RWPE2 (cell line): ENCODE measurements at regions not wholly inside any gene's neighbourhood (a gene's known extent, or its start where the extent isn't known, plus 50 kb on each side); places are given as distances from the start of the nearest gene placed in this dataset.

ENCODE experiments used
- ATAC-seq: fragments of 200-7000 bp; cut with Tn5 transposase; 3 replicates; pipeline ENCODE4 v1.9.1; 2021; ENCODE audit warnings: low read depth
- DNase-seq: peaks from one replicate; pipeline ENCODE4 v3.0.0-alpha.2; 2020; ENCODE audit warnings: low spot score
- H3K27ac ChIP-seq: fragments of 450-650 bp; 2 replicates; pipeline ENCODE4 v1.5.1; 2017; ENCODE audit warnings: mild to moderate bottlenecking; ENCODE audit not compliant: poor library complexity, severe bottlenecking
- H3K27me3 ChIP-seq: fragments of 250-450 bp; sonication (Bioruptor Pico); 2 replicates; pipeline ENCODE4 v1.5.1; 2021; ENCODE audit warnings: mild to moderate bottlenecking, moderate library complexity; ENCODE audit not compliant: insufficient read depth, poor library complexity, severe bottlenecking
- H3K36me3 ChIP-seq: fragments of 250-450 bp; sonication (Bioruptor Pico); 2 replicates; pipeline ENCODE4 v1.5.1; 2020; ENCODE audit warnings: low read depth, mild to moderate bottlenecking, moderate library complexity
- H3K4me1 ChIP-seq: fragments of 250-450 bp; sonication (Bioruptor Pico); 2 replicates; pipeline ENCODE4 v1.5.1; 2021; ENCODE audit warnings: mild to moderate bottlenecking, moderate library complexity; ENCODE audit not compliant: insufficient read depth, poor library complexity, severe bottlenecking
- H3K4me3 ChIP-seq: fragments of 250-450 bp; sonication (Bioruptor Pico); 2 replicates; pipeline ENCODE4 v1.5.1; 2021; ENCODE audit warnings: mild to moderate bottlenecking, moderate library complexity; ENCODE audit not compliant: severe bottlenecking
- H3K9me3 ChIP-seq: fragments of 250-450 bp; sonication (Bioruptor Pico); 2 replicates; pipeline ENCODE4 v1.5.1; 2021; ENCODE audit warnings: mild to moderate bottlenecking, moderate library complexity; ENCODE audit not compliant: severe bottlenecking
- CTCF ChIP-seq: fragments of 450-650 bp; IDR thresholded peaks from one replicate; pipeline ENCODE4 v1.5.1; 2017; ENCODE audit warnings: mild to moderate bottlenecking, moderate library complexity; ENCODE audit not compliant: poor library complexity, severe bottlenecking

GRCh38 chr16:79375351-79375750 lies 225.2 kb downstream of the MAF start:
- ATAC-seq (no peak), DNase-seq (no peak)
- TF ChIP-seq CTCF = no peak
- Histone ChIP-seq H3K9me3 (no peaks in the 10 kb centered on the region), H3K4me1 (peaks cover 14% of the 10 kb centered on the region), H3K27me3 (no peaks in the 10 kb centered on the region), H3K36me3 (no peaks in the 10 kb centered on the region), H3K4me3 (no peak overlapping the region), H3K27ac (no peak overlapping the region)

DNA sequence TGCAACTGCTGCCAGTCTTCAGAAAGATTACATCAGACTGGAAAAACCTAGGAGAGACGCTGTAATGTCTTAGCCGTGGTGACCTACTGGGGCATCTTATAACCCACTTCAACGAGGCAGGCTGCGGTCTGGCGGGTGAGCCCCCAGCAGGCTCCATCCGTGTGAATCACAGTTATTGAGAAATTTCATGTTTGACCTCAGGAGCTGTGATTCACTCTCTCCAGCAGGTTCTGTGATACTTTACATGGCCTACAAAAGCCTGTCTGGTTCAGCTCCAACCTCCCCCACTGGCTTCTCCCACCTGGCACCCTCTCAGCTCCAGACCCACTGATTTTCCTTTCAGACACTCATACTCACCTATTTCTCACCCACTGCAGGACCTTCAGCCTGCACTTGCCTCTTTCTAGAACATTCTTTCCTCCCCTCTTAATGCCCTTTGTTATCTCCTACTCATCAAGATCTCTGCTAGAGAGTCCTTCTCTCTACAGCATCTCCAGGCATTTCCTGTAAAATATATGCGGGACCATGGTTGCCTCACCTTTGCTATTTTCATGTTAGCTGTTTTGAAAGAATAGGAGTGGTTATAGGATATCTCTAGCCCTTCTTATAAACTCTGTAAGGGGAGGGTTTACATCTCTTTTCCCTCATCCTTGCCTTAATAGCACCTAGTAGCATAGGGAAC lies 227.9 kb downstream of the MAF start:
- peak; percentile 95 for ATAC-seq
- H3K27me3 ChIP-seq = no peaks in the 10 kb centered on the region
- no peak for TF ChIP-seq CTCF
- no peaks in the 10 kb centered on the region for H3K9me3 ChIP-seq
- H3K4me1 ChIP-seq = peaks cover 14% of the 10 kb centered on the region
- peak; percentile 80 for DNase-seq
- H3K4me3 ChIP-seq = no peak overlapping the region
- no peaks in the 10 kb centered on the region for H3K36me3 ChIP-seq
- H3K27ac ChIP-seq = peak overlapping the region; percentile 57

DNA sequence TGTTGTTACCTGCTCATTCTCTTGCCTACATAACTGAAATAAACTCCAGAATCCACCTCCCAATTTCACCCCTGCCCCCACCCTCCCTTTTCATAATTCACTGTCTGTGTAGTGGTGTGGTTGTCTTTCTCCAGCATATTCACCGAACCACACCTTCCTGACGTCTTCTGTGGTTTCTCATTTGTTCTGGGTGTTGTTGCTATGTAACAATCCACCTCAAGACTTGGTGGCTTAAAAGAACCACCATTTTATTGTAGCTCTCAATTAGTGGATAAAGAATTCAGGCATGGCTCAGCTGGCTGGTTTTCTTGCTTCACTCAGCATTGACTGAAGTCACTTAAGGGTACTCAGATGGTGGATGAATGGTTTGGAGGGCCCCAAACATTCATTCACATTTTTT lies 229.8 kb downstream of the MAF start:
- Histone ChIP-seq H3K27me3 (no peaks in the 10 kb centered on the region), H3K27ac (no peak overlapping the region), H3K4me3 (no peak overlapping the region), H3K4me1 (peaks cover 14% of the 10 kb centered on the region), H3K36me3 (no peaks in the 10 kb centered on the region), H3K9me3 (no peaks in the 10 kb centered on the region)
- TF ChIP-seq CTCF = no peak
- ATAC-seq (no peak), DNase-seq (no peak)

DNA sequence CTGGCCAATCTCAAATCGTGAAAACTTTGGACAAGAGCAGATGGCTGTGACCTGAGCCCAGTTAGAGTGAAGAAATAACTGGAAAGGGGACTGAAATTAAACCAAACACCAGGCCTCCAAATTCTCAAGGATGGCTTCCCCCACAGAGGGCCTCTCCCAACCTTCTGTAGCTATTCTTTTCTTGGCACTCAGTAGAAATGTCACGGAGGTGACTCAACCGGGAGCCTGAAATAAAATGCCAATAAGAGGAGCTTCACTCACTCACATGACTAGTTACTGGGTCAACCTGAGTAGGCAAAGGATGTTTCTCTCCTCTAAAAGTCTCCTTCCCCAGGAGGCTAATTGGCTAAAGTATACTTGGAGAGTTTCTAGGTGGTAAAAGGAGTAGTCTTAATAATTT lies 230.7 kb downstream of the MAF start:
- Histone ChIP-seq H3K27me3 (no peaks in the 10 kb centered on the region), H3K27ac (no peak overlapping the region), H3K36me3 (no peaks in the 10 kb centered on the region), H3K4me1 (peaks cover 14% of the 10 kb centered on the region), H3K4me3 (no peak overlapping the region), H3K9me3 (no peaks in the 10 kb centered on the region)
- DNase-seq (no peak), ATAC-seq (no peak)
- TF ChIP-seq CTCF = no peak

GRCh38 chr16:79367822-79368221 lies 232.7 kb downstream of the MAF start:
- DNase-seq = no peak
- H3K36me3 ChIP-seq = no peaks in the 10 kb centered on the region

More at GRCh38 chr16:79367822-79368221, 232.7 kb downstream of the MAF start:
- peaks cover 11% of the 10 kb centered on the region for H3K4me1 ChIP-seq
- no peak overlapping the region for H3K4me3 ChIP-seq
- no peak overlapping the region for H3K27ac ChIP-seq
- TF ChIP-seq CTCF = no peak
- ATAC-seq = no peak
- no peaks in the 10 kb centered on the region for H3K27me3 ChIP-seq
- H3K9me3 ChIP-seq = no peaks in the 10 kb centered on the region
